Right lobe of liver (tissue), 4 donors: ENCODE measurements at regions not wholly inside any gene's neighbourhood (a gene's known extent, or its start where the extent isn't known, plus 50 kb on each side); places are given as distances from the start of the nearest gene placed in this dataset.

ENCODE experiments used
- CTCF ChIP-seq, 4 donors: fragments of 200-600 bp in 3 of 4; fragments of 450-650 bp in 1 of 4; IDR thresholded peaks; one replicate each; pipeline versions ENCODE4 v1.5.1 to v1.8.0; 2016 to 2022; ENCODE audit warnings: antibody characterized with exemption in 4 of 4, mild to moderate bottlenecking in 2 of 4
- POLR2A ChIP-seq: fragments of 450-650 bp; IDR thresholded peaks from one replicate; pipeline ENCODE4 v1.6.1; 2017; ENCODE audit warnings: antibody characterized with exemption, mild to moderate bottlenecking
- donor health status: DM: no; HTN: no; CAD: no.
- donor health status: DM: no; HTN: no; CAD: no.
- donor health status: DM: no; HTN: yes; CAD: no.

DNA sequence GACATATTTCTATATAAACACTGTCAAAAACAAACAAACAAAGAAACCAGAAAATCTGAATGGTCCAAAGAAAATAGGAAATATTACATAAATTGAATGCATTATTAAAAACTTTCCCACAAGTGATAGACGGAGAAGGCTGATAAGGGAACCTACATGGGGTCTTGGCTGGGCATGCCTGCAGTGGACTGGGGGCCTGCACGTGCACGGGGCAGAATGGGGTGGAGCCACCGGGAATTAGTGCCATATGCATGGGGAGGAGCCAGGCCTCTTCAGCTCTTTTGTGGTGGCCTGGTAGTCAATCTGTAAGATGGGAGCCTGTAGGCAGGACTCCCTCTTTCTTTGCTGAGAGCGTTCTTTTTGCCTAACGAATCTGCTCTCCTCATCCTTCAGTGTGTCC, 1031.7 kb upstream of the FBXO33 start:
- TF ChIP-seq CTCF (IDR thresholded peaks at IDR 0.05) (no peak), POLR2A (no peak)
